Lower leg skin (tissue), 4 donors: ENCODE measurements at regions not wholly inside any gene's neighbourhood (a gene's known extent, or its start where the extent isn't known, plus 50 kb on each side); places are given as distances from the start of the nearest gene placed in this dataset.
A peak's percentile ranks its signal among the peaks of the same experiment; 100 is the strongest.

Source experiments
- DNase-seq, 2 donors: peaks; one replicate each; pipeline ENCODE4 v3.0.0-alpha.2; 2019; ENCODE audit warnings: low spot score in 2 of 2
- H3K4me3 ChIP-seq: fragments of 200-600 bp; sonication (generic); 2 replicates; pipeline ENCODE4 v1.5.1; 2017; ENCODE audit warnings: mild to moderate bottlenecking, low read depth; ENCODE audit not compliant: poor library complexity, severe bottlenecking
- POLR2A ChIP-seq, 2 donors: fragments of 450-650 bp; IDR thresholded peaks; one replicate each; pipeline ENCODE4 v1.6.1; 2016 to 2017; ENCODE audit warnings: antibody characterized with exemption in 2 of 2, mild to moderate bottlenecking in 1 of 2, moderate library complexity in 1 of 2
- WGBS, 2 donors: methylation state at CpG; one replicate each; pipeline ENCODE4 v1.1.5; 2018; 5-methylcytosine and 5-hydroxymethylcytosine counted together
- intact Hi-C: fragments of 100-400 bp; cut with DNase I; formaldehyde crosslinking; loops from one replicate; pipeline ENCODE4 v1.15.0; 2023; ENCODE audit warnings: low total_unique reads
- TF ChIP-seq, protein P1 (sequence below), 3 donors: fragments of 450-650 bp; IDR thresholded peaks; one replicate each; pipeline ENCODE4 v1.5.1; 2016; ENCODE audit warnings: antibody characterized with exemption in 3 of 3, mild to moderate bottlenecking in 3 of 3, moderate library complexity in 2 of 3

DNA sequence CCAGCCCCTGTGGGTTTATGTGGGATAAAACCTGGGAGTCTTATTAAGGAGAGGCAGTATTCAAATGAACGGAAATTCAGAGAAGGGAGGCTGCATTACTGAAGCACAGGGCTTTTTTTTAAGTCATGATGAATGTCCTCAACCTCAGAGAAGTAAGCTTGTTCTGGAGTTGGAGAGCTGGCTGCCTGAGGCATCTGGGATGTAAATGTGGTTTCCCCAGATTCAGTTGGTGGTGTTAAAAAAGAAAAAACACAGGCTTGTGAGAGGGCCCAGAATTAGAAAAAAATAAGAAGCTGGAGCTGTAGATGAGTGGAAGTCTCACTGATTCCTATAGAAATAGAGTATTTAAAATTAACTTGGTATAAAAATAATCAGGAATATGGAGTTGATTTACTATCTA is 64.0 kb upstream of the GPR12 start:
- no peak overlapping the region for H3K4me3 ChIP-seq
- whole genome bisulfite sequencing, 2 donors: 33 to 70% methylated on average over 1 of the region's 1 CpG
- intact Hi-C loops: no loop called here
- DNase-seq: no peak
- TF ChIP-seq, protein P1, sequence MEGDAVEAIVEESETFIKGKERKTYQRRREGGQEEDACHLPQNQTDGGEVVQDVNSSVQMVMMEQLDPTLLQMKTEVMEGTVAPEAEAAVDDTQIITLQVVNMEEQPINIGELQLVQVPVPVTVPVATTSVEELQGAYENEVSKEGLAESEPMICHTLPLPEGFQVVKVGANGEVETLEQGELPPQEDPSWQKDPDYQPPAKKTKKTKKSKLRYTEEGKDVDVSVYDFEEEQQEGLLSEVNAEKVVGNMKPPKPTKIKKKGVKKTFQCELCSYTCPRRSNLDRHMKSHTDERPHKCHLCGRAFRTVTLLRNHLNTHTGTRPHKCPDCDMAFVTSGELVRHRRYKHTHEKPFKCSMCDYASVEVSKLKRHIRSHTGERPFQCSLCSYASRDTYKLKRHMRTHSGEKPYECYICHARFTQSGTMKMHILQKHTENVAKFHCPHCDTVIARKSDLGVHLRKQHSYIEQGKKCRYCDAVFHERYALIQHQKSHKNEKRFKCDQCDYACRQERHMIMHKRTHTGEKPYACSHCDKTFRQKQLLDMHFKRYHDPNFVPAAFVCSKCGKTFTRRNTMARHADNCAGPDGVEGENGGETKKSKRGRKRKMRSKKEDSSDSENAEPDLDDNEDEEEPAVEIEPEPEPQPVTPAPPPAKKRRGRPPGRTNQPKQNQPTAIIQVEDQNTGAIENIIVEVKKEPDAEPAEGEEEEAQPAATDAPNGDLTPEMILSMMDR (IDR thresholded peaks at IDR 0.05): no peak
- TF ChIP-seq POLR2A (IDR thresholded peaks at IDR 0.05): no peak

DNA sequence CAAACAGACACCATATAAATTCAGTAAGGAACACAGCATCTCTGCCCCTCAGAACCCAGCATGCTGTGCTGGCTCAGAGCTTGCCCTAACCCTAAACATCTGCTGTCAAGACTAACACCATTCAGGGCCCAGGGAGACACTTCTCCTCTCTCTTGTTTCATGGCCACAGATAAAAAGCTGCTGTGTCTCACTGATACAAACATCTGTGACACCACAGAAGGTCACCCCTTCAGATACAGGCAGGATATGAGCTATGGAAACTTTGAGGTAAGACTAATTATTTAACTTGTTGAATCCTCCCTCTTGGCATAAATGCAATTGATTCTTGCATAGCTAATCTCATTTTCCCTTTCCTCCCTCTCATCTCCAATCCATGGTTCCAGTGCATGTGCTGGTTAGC is 61.6 kb upstream of the GPR12 start:
- DNase-seq: no peak
- H3K4me3 ChIP-seq: no peak overlapping the region
- intact Hi-C loops: no loop called here
- TF ChIP-seq POLR2A (IDR thresholded peaks at IDR 0.05): no peak
- TF ChIP-seq, protein P1 (IDR thresholded peaks at IDR 0.05): no peak

DNA sequence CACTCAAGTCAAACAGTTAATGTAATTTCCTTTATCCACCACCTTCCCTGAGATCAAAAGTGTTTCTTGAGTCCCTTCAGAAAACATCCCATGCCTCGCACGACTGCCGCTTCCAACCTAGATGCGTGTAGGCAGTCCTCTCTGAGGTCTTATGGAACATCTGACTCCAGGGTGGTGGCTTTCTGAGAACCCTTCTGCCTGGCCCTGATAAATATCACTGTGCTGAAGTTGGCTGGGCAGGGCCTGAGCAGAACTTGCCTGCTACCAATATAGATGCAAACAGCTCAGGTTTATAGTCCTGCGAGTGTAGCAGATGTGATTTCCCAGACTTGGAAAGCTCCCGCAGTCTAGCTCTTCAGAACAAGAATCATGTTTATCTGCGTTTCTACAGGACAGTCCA is 61.1 kb upstream of the GPR12 start:
- intact Hi-C loops: no loop called here
- WGBS, 2 donors: 84 to 89% methylated on average over 7 of the region's 7 CpGs
- TF ChIP-seq, protein P1 (IDR thresholded peaks at IDR 0.05): no peak
- no peak for TF ChIP-seq POLR2A (IDR thresholded peaks at IDR 0.05)
- no peak overlapping the region for H3K4me3 ChIP-seq
- peak in 1 of 2 donors; percentile 53 for DNase-seq

DNA sequence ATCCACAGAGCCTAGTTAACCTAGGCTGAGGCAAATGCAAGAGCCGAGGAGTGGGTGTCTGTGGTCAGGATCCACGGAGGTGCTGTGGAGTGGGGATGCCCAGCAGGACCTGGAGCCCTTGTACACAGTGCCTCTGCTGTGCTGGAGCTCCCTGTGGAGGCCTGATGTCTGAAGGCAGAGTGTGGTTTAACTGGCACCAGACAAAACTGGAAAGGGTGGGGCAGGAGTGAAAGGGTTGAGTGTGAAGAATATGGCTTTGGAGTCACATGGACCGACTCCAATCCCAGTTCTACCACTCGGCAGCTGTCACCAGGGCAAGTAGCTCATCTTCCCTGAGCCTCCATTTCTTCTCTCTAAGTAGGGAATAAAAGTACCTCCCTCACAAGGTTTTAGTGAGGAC is 60.3 kb upstream of the GPR12 start:
- intact Hi-C loops: no loop called here
- DNase-seq: no peak
- 71 to 86% methylated on average over 4 of the region's 4 CpGs for WGBS, 2 donors
- no peak overlapping the region for H3K4me3 ChIP-seq
- TF ChIP-seq, protein P1 (IDR thresholded peaks at IDR 0.05): no peak
- TF ChIP-seq POLR2A (IDR thresholded peaks at IDR 0.05): no peak

DNA sequence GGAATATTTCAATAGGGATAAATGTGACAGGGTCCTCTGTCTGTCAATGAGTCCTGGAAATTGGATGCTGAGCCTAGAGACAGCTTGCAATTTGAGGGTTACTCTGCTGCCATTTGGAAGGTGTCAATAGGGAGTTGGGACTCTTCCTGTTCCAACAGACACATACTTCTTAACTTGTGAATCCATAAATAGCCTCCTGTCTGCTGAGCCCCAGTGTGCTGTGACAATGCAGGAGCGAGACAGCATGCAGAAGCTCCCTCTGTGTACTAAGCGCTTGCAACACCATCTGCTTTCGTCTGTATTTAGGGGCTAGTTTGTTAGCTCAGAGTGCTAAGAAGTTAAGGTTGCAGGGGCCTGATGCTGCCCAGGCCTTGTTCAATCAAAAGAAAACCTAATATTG is 58.5 kb upstream of the GPR12 start:
- intact Hi-C loops: no loop called here
- no peak overlapping the region for H3K4me3 ChIP-seq
- peak in 1 of 2 donors; percentile 23 for DNase-seq
- TF ChIP-seq, protein P1 (IDR thresholded peaks at IDR 0.05): no peak
- TF ChIP-seq POLR2A (IDR thresholded peaks at IDR 0.05): no peak
- WGBS, 2 donors: 73 to 89% methylated on average over 3 of the region's 3 CpGs

DNA sequence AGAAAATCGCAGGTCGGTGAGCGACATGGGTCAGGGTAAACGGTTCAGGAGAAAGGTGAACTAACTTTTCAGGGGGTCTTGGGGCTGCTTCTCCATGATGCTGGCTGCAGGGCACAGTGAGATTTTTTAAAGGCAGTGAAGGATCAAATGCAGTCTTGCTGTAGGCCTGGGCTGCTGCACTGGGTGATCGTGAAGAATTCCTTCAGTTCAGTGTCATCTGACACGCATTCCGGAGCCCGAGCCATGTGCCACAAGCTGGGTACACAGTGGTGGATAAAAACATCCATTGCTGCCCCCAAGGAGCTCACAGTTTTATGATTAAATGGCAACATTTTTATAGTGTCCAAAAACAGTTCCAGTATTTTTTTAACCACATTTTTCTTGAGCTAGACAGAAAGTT is 56.3 kb upstream of the GPR12 start:
- intact Hi-C loops: no loop called here
- TF ChIP-seq POLR2A (IDR thresholded peaks at IDR 0.05): no peak
- TF ChIP-seq, protein P1 (IDR thresholded peaks at IDR 0.05): no peak
- peak in 1 of 2 donors; percentile 82 for DNase-seq
- WGBS, 2 donors: 68 to 71% methylated on average over 8 of the region's 8 CpGs
- no peak overlapping the region for H3K4me3 ChIP-seq
